Lung (tissue), 11 donors: ENCODE measurements at regions not wholly inside any gene's neighbourhood (a gene's known extent, or its start where the extent isn't known, plus 50 kb on each side); places are given as distances from the start of the nearest gene placed in this dataset.

Experiments used
- ATAC-seq: fragments of 200-7000 bp; cut with Tn5 transposase; one replicate; pipeline ENCODE4 v1.9.1; 2020; ENCODE audit warnings: moderate number of reproducible peaks; ENCODE audit not compliant: insufficient read depth, low FRiP score
- DNase-seq, 3 donors: peaks; one replicate each; pipeline ENCODE4 v3.0.0-alpha.2; 2013 to 2017
- H3K27ac ChIP-seq, 2 donors: one replicate each; pipeline ENCODE4 v1.5.1; 2013; ENCODE audit warnings: mild to moderate bottlenecking in 2 of 2, moderate library complexity in 2 of 2, control low read depth in 1 of 2, inconsistent platforms in 1 of 2, low read depth in 1 of 2, low read length in 1 of 2
- H3K27me3 ChIP-seq, 3 donors: one replicate each; pipeline ENCODE4 v1.5.1; 2013; ENCODE audit warnings: low read length in 2 of 3; ENCODE audit not compliant: control insufficient read depth in 3 of 3, insufficient read depth in 3 of 3
- H3K36me3 ChIP-seq, 4 donors: one replicate each; pipeline ENCODE4 v1.5.1; 2013; ENCODE audit warnings: low read length in 4 of 4, mild to moderate bottlenecking in 1 of 4, moderate library complexity in 1 of 4; ENCODE audit not compliant: control insufficient read depth in 4 of 4, insufficient read depth in 4 of 4
- H3K4me1 ChIP-seq, 5 donors: one replicate each; pipeline ENCODE4 v1.5.1; 2013; ENCODE audit warnings: low read length in 5 of 5, mild to moderate bottlenecking in 2 of 5, moderate library complexity in 1 of 5; ENCODE audit not compliant: control insufficient read depth in 5 of 5, insufficient read depth in 5 of 5
- H3K4me3 ChIP-seq: one replicate; pipeline ENCODE4 v1.5.1; 2013; ENCODE audit warnings: mild to moderate bottlenecking, control low read depth, moderate library complexity
- H3K9ac ChIP-seq, 2 donors: one replicate each; pipeline ENCODE4 v1.5.1; 2013; ENCODE audit warnings: low read length in 2 of 2, control low read depth in 1 of 2; ENCODE audit not compliant: insufficient read depth in 1 of 2
- H3K9me3 ChIP-seq, 4 donors: one replicate each; pipeline ENCODE4 v1.5.1; 2013; ENCODE audit warnings: low read length in 3 of 4, mild to moderate bottlenecking in 1 of 4, moderate library complexity in 1 of 4; ENCODE audit not compliant: control insufficient read depth in 4 of 4, insufficient read depth in 3 of 4
- CTCF ChIP-seq: IDR thresholded peaks from 2 replicates; pipeline ENCODE4 v1.5.1; 2012; ENCODE audit warnings: mild to moderate bottlenecking; ENCODE audit errors: control extremely low read depth, extremely low read depth
- WGBS, 2 donors: extraction: QIAGEN DNeasy Blood & Tissue Kit; methylation state at CpG; one replicate each; pipeline ENCODE4 v1.1.7; 2013; 5-methylcytosine and 5-hydroxymethylcytosine counted together
- donor health status: control.
- donor health status: control.
- donor health status: Bipolar disorder and iron deficiency.
- donor health status: healthy.
- donor health status: DM: yes; HTN: yes; CAD: no.

- H3K9me3 ChIP-seq = peaks cover 0 to 3% (median 0%) of the 10 kb centered on the region in 4 donors
- ATAC-seq = no peak
- WGBS, 2 donors = 91 to 94% methylated on average over 15 of the region's 15 CpGs
- no peaks in the 10 kb centered on the region for H3K27me3 ChIP-seq
- H3K36me3 ChIP-seq = no peaks in the 10 kb centered on the region
- H3K27ac ChIP-seq = no peak overlapping the region
- no peak for DNase-seq
- no peak overlapping the region for H3K4me3 ChIP-seq
- no peak for TF ChIP-seq CTCF
- H3K4me1 ChIP-seq = no peaks in the 10 kb centered on the region
- no peak overlapping the region for H3K9ac ChIP-seq
Measured at GRCh38 chr10:60684091-60684490, 94.2 kb upstream of the CDK1 start.

- Histone ChIP-seq H3K36me3 (no peaks in the 10 kb centered on the region), H3K27me3 (no peaks in the 10 kb centered on the region), H3K4me1 (no peaks in the 10 kb centered on the region), H3K4me3 (no peak overlapping the region), H3K9ac (no peak overlapping the region), H3K27ac (no peak overlapping the region), H3K9me3 (peaks cover 0 to 3% (median 0%) of the 10 kb centered on the region in 4 donors)
- 69 to 84% methylated on average over 2 of the region's 2 CpGs for WGBS, 2 donors
- DNase-seq (no peak), ATAC-seq (no peak)
- TF ChIP-seq CTCF = no peak
Measured at GRCh38 chr10:60681103-60681502, 97.2 kb upstream of the CDK1 start.

GRCh38 chr10:60679388-60679990 is 98.8 kb upstream of the CDK1 start:
- peak; percentile 41 for ATAC-seq
- peak in 1 of 3 donors; percentile 17 for DNase-seq
- 68 to 77% methylated on average over 10 of the region's 10 CpGs for WGBS, 2 donors
- no peak overlapping the region for H3K9ac ChIP-seq
- H3K4me3 ChIP-seq = no peak overlapping the region
- TF ChIP-seq CTCF = no peak
- no peaks in the 10 kb centered on the region for H3K4me1 ChIP-seq
- H3K27me3 ChIP-seq = no peaks in the 10 kb centered on the region
- no peaks in the 10 kb centered on the region for H3K36me3 ChIP-seq
- H3K9me3 ChIP-seq = peaks cover 0 to 3% (median 0%) of the 10 kb centered on the region in 4 donors
- H3K27ac ChIP-seq = no peak overlapping the region

- no peak for TF ChIP-seq CTCF
- ATAC-seq (no peak), DNase-seq (no peak)
- no peaks in the 10 kb centered on the region for H3K36me3 ChIP-seq
- peak overlapping the region in 1 of 2 donors; percentile 27 for H3K27ac ChIP-seq
- no peak overlapping the region for H3K4me3 ChIP-seq
- H3K9ac ChIP-seq = no peak overlapping the region
- WGBS, 2 donors = 87 to 96% methylated on average over 4 of the region's 4 CpGs
- H3K9me3 ChIP-seq = peaks cover 0 to 6% (median 0%) of the 10 kb centered on the region in 4 donors
- no peaks in the 10 kb centered on the region for H3K27me3 ChIP-seq
- H3K4me1 ChIP-seq = no peaks in the 10 kb centered on the region
Measured at GRCh38 chr10:60678978-60679377, 99.3 kb upstream of the CDK1 start.
